NB4 (cell line): ENCODE measurements at regions not wholly inside any gene's neighbourhood (a gene's known extent, or its start where the extent isn't known, plus 50 kb on each side); places are given as distances from the start of the nearest gene placed in this dataset.
A peak's percentile ranks its signal among the peaks of the same experiment; 100 is the strongest.

Source experiments
- DNase-seq: peaks from one replicate; pipeline ENCODE4 v3.0.0; 2010; ENCODE audit warnings: low read depth
- H3K4me3 ChIP-seq: one replicate; pipeline ENCODE4 v1.5.1; 2011; ENCODE audit warnings: mild to moderate bottlenecking, low read depth, low read length, moderate library complexity
- CTCF ChIP-seq: IDR thresholded peaks from one replicate; pipeline ENCODE4 v1.5.1; 2012; ENCODE audit warnings: low read depth, low read length
- MAX ChIP-seq: IDR thresholded peaks from 2 replicates; pipeline ENCODE4 v1.6.1; 2011; ENCODE audit warnings: low read depth, low read length
- MYC ChIP-seq: IDR thresholded peaks from 2 replicates; pipeline ENCODE4 v1.6.1; 2011; ENCODE audit warnings: low read depth, low read length
- POLR2A ChIP-seq: IDR thresholded peaks from 2 replicates; pipeline ENCODE4 v1.6.1; 2011; ENCODE audit warnings: mild to moderate bottlenecking; ENCODE audit not compliant: insufficient read length; ENCODE audit errors: extremely low read depth

GRCh38 chr20:39398656-39399055, 436.5 kb downstream of the DHX35 start:
- TF ChIP-seq MYC (no peak), MAX (no peak), CTCF (no peak), POLR2A (no peak)
- DNase-seq: peak; percentile 4
- no peak overlapping the region for H3K4me3 ChIP-seq

DNA sequence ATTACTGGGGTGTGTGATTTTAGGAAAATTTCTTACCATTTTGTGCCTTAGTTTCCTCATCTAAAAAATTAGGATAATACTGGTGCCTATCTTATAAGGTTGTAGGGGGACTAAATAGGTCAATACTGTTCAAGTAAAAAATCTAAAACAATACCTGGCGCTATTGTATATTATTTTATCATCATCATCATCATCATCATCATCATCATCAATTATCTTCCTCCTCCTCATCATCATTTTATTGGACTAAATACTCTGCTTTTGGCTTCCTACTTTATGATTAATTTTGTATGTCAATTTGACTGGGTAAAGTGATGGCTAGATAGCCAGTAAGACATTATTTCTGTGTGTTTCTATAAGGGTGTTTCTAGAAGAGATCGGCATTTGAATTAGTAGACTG, 435.5 kb downstream of the DHX35 start:
- TF ChIP-seq POLR2A (no peak), CTCF (no peak), MYC (no peak), MAX (no peak)
- no peak for DNase-seq
- no peak overlapping the region for H3K4me3 ChIP-seq

DNA sequence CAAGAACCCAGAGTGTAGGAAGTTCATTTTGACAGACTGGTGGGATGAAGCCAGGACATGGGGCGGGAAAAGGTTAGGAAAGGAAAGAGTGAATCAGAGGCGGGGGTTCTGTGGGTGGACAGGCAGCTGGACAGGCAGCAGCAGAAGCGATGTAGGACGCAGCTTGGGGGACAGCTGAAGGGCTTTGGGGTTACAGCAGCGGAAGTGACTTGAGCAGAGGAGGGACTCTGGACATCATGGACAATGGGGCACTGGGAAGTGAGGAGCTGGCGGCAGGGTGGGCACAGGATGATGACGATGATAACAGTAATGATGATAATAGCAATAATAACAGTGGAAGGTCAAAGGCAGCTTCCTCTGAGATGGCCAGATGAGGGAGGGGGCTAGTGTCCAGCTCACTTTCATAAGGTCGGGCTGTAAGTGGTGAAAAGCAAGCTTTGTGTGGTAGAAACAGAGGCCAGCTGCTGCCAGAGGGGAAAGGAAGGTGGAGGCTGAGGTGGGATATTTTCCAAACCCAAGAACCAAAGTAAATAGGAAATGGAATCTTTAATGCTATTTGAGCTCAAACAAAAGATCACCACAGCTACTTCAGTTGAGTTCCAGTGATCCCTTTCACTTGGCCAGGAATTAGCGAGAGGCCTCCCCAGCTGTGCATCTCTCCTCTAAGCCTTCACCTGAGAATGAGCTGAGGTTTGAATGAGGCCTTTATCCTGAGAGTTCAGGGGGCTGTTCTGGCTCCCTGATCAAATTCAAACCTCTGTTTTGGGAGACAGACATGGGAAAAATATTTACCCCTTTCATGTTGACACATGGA, 433.5 kb downstream of the DHX35 start:
- H3K4me3 ChIP-seq: no peak overlapping the region
- DNase-seq: no peak
- TF ChIP-seq MAX: no peak
- no peak for TF ChIP-seq CTCF
- no peak for TF ChIP-seq POLR2A
- TF ChIP-seq MYC: no peak

DNA sequence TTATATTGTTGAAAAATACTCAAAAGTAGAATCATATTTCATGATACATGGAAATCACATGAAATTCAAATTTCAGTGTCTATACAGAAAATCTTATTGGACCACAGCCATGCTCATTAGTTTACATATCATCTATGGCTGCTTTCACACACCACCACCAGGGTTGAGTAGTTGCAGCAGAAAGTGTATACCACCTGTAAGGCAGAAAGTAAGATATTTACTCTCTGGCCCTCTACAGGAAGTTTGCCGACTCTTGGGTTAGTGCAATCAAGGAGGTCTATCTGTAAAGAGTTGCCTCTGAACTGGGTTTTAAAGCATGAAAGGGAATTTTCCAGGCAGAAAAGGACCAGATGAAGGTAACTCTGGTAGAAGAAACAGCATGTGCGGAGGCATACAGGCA, 432.3 kb downstream of the DHX35 start:
- TF ChIP-seq POLR2A: no peak
- no peak for TF ChIP-seq CTCF
- no peak for TF ChIP-seq MYC
- no peak for TF ChIP-seq MAX
- no peak for DNase-seq

DNA sequence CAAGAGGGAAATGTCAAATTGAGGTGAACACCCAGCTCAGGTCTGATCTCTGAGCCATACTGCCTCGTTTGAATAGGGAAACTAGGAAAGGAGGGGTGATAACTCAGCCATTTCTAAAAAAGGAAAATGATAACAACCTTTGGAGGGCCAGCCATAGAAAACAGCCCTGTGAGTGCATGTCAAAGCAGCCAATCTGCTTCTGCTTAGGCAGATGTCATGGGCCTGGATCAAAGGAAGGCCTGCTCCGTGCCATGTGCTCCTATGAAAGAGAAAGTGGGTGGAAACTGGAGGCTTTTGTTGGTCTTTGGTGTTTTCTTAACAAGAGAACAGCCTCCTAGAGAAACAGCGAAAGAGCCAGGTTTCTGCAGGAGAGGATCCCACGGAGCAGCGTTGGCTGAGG, 428.0 kb downstream of the DHX35 start:
- TF ChIP-seq POLR2A: no peak
- TF ChIP-seq MYC: no peak
- no peak for TF ChIP-seq CTCF
- no peak for TF ChIP-seq MAX
- no peak for DNase-seq
- no peak overlapping the region for H3K4me3 ChIP-seq

More for the DNA sequence above, 432.3 kb downstream of the DHX35 start:
- no peak overlapping the region for H3K4me3 ChIP-seq

- no peak overlapping the region for H3K4me3 ChIP-seq
- TF ChIP-seq POLR2A (no peak), MYC (no peak), CTCF (no peak), MAX (no peak)
- no peak for DNase-seq
These were observed 419.5 kb downstream of the DHX35 start for GRCh38 chr20:39381595-39381994.
